OCI-LY1 (cell line): ENCODE measurements at regions not wholly inside any gene's neighbourhood (a gene's known extent, or its start where the extent isn't known, plus 50 kb on each side); places are given as distances from the start of the nearest gene placed in this dataset.
"Not testable (repeated sequence)": the region's sequence is repeated elsewhere in the genome, so short reads cannot be mapped to it uniquely, and the experiment has no call there.

Experiments used
- H2AFZ ChIP-seq: fragments of 200-600 bp; sonication (generic), shearing (Covaris generic); 2 replicates; pipeline ENCODE4 v1.6.0; 2014; ENCODE audit warnings: antibody characterized with exemption, mild to moderate bottlenecking, low read length
- H3F3A ChIP-seq: fragments of 200-600 bp; sonication (generic), shearing (Covaris generic); 2 replicates; pipeline ENCODE4 v1.6.0; 2014; ENCODE audit warnings: mild to moderate bottlenecking, antibody characterized with exemption, low read length, moderate library complexity; ENCODE audit not compliant: insufficient read depth
- H3K27ac ChIP-seq: fragments of 200-600 bp; sonication (generic); 2 replicates; pipeline ENCODE4 v1.5.1; 2014; ENCODE audit warnings: low read length, mixed run types, mild to moderate bottlenecking, low read depth; ENCODE audit not compliant: poor library complexity, severe bottlenecking
- H3K27me3 ChIP-seq: fragments of 200-600 bp; sonication (generic); 2 replicates; pipeline ENCODE4 v1.6.0; 2014; ENCODE audit warnings: antibody characterized with exemption, mild to moderate bottlenecking, low read length, moderate library complexity; ENCODE audit not compliant: insufficient read depth
- H3K36me3 ChIP-seq: fragments of 200-600 bp; sonication (generic); 2 replicates; pipeline ENCODE4 v1.6.1; 2014; ENCODE audit warnings: mild to moderate bottlenecking, antibody characterized with exemption, low read length, moderate library complexity, mixed read lengths; ENCODE audit not compliant: insufficient read depth
- H3K4me1 ChIP-seq: fragments of 200-600 bp; sonication (generic); 2 replicates; pipeline ENCODE4 v1.5.1; 2014; ENCODE audit warnings: mild to moderate bottlenecking, low read length, moderate library complexity; ENCODE audit not compliant: insufficient read depth, severe bottlenecking
- H3K4me2 ChIP-seq: fragments of 200-600 bp; sonication (generic), shearing (Covaris generic); 2 replicates; pipeline ENCODE4 v1.6.1; 2014; ENCODE audit warnings: low read length
- H3K4me3 ChIP-seq: fragments of 200-600 bp; sonication (generic); 2 replicates; pipeline ENCODE4 v1.5.1; 2014; ENCODE audit warnings: low read length, low read depth, mild to moderate bottlenecking, mixed read lengths; ENCODE audit not compliant: poor library complexity, severe bottlenecking
- H3K79me2 ChIP-seq: fragments of 200-600 bp; shearing (Covaris generic); 2 replicates; pipeline ENCODE4 v1.6.1; 2016; ENCODE audit warnings: mixed run types, low read length, mixed read lengths; ENCODE audit not compliant: insufficient read depth
- H3K9ac ChIP-seq: fragments of 200-600 bp; sonication (generic), shearing (Covaris generic); 2 replicates; pipeline ENCODE4 v1.6.1; 2014; ENCODE audit warnings: mild to moderate bottlenecking, low read length, mixed read lengths
- H3K9me2 ChIP-seq: fragments of 200-600 bp; sonication (generic), shearing (Covaris generic); 2 replicates; pipeline ENCODE4 v1.6.1; 2014; ENCODE audit warnings: low read depth, mild to moderate bottlenecking, low read length, mixed read lengths
- H3K9me3 ChIP-seq: fragments of 200-600 bp; shearing (Covaris generic); 2 replicates; pipeline ENCODE4 v1.6.1; 2014; ENCODE audit warnings: low read length, mixed read lengths
- H4K20me1 ChIP-seq: fragments of 200-600 bp; sonication (generic), shearing (Covaris generic); 2 replicates; pipeline ENCODE4 v1.6.0; 2016; ENCODE audit warnings: mild to moderate bottlenecking, low read length; ENCODE audit not compliant: insufficient read depth
- CTCF ChIP-seq: fragments of 200-600 bp; sonication (generic), shearing (Covaris generic); IDR thresholded peaks from 2 replicates; pipeline ENCODE4 v1.5.1; 2017; ENCODE audit warnings: mild to moderate bottlenecking, antibody characterized with exemption, low read length, moderate library complexity, mixed read lengths
- EZH2 ChIP-seq: fragments of 200-600 bp; sonication (generic), shearing (Covaris generic); IDR thresholded peaks from 2 replicates; pipeline ENCODE4 v1.8.0; 2017; ENCODE audit warnings: borderline replicate concordance, mixed run types, mild to moderate bottlenecking, antibody characterized with exemption, low read length, moderate library complexity, mixed read lengths

GRCh38 chr14:106419376-106419965 lies 893.1 kb downstream of the TMEM121 start:
- Histone ChIP-seq H3K79me2 (no peaks in the 10 kb centered on the region), H3K36me3 (no peaks in the 10 kb centered on the region), H2AFZ (no peak overlapping the region), H3K4me3 (no peak overlapping the region), H3K9ac (no peak overlapping the region), H3K27ac (no peak overlapping the region), H3K4me2 (no peak overlapping the region), H3K9me2 (no peaks in the 10 kb centered on the region), H3K4me1 (no peaks in the 10 kb centered on the region), H4K20me1 (no peaks in the 10 kb centered on the region), H3K27me3 (no peaks in the 10 kb centered on the region), H3K9me3 (peaks cover 10% of the 10 kb centered on the region; the same call in 1 of the 2 replicates), H3F3A (no peaks in the 10 kb centered on the region)
- TF ChIP-seq CTCF (no peak), EZH2 (no peak)

GRCh38 chr14:106421431-106422033 lies 895.1 kb downstream of the TMEM121 start:
- not testable (repeated sequence) for H3K4me2 ChIP-seq, H3F3A ChIP-seq, H2AFZ ChIP-seq, H3K4me3 ChIP-seq, H3K4me1 ChIP-seq, H3K79me2 ChIP-seq, H3K9ac ChIP-seq, H3K27ac ChIP-seq, H3K36me3 ChIP-seq, H3K27me3 ChIP-seq, H3K9me2 ChIP-seq, H4K20me1 ChIP-seq
- peaks cover 10% of the 10 kb centered on the region; the same call in 1 of the 2 replicates for H3K9me3 ChIP-seq
- peak; percentile 47 for TF ChIP-seq CTCF

- H3K4me2 ChIP-seq, result no peak overlapping the region
- H3K9ac ChIP-seq, result no peak overlapping the region
- H3K9me3 ChIP-seq, result peaks cover 10% of the 10 kb centered on the region; the same call in 1 of the 2 replicates
- H3K36me3 ChIP-seq, result no peaks in the 10 kb centered on the region
- no peaks in the 10 kb centered on the region for H3K27me3 ChIP-seq
- no peaks in the 10 kb centered on the region for H3K79me2 ChIP-seq
- H3K9me2 ChIP-seq, result no peaks in the 10 kb centered on the region
- H3K4me1 ChIP-seq, result no peaks in the 10 kb centered on the region
- no peak overlapping the region for H2AFZ ChIP-seq
- no peaks in the 10 kb centered on the region for H4K20me1 ChIP-seq
- H3K27ac ChIP-seq, result no peak overlapping the region
- TF ChIP-seq EZH2, result no peak
- TF ChIP-seq CTCF, result no peak
- H3K4me3 ChIP-seq, result no peak overlapping the region
- H3F3A ChIP-seq, result no peaks in the 10 kb centered on the region
These were observed 895.7 kb downstream of the TMEM121 start for GRCh38 chr14:106422066-106422465.

- H3K36me3 ChIP-seq, H3F3A ChIP-seq, H3K79me2 ChIP-seq, H2AFZ ChIP-seq, H3K9me3 ChIP-seq, H3K9me2 ChIP-seq, H3K4me3 ChIP-seq, H3K4me1 ChIP-seq, H4K20me1 ChIP-seq, H3K4me2 ChIP-seq, H3K27me3 ChIP-seq, H3K9ac ChIP-seq, H3K27ac ChIP-seq: not testable (repeated sequence)
These were observed 898.8 kb downstream of the TMEM121 start for GRCh38 chr14:106425150-106425549.
